DND-41 (cell line): ENCODE measurements at regions not wholly inside any gene's neighbourhood (a gene's known extent, or its start where the extent isn't known, plus 50 kb on each side); places are given as distances from the start of the nearest gene placed in this dataset.

ENCODE experiments used
- ATAC-seq: fragments of 200-7000 bp; cut with Tn5 transposase; 3 replicates; pipeline ENCODE4 v1.9.1; 2021; ENCODE audit warnings: low read depth; ENCODE audit not compliant: insufficient read depth
- DNase-seq: peaks from one replicate; pipeline ENCODE4 v3.0.0-alpha.2; 2020
- H2AFZ ChIP-seq: 2 replicates; pipeline ENCODE4 v1.6.0; 2012; ENCODE audit warnings: low read depth, low read length
- H3K27ac ChIP-seq: 2 replicates; pipeline ENCODE4 v1.5.1; 2012; ENCODE audit warnings: low read length, inconsistent platforms
- H3K27me3 ChIP-seq: fragments of 200-600 bp; sonication (generic); 2 replicates; pipeline ENCODE4 v1.6.0; 2012; ENCODE audit warnings: low read length, mild to moderate bottlenecking, inconsistent platforms; ENCODE audit not compliant: insufficient read depth, poor library complexity
- H3K36me3 ChIP-seq: 2 replicates; pipeline ENCODE4 v1.5.1; 2012; ENCODE audit warnings: low read length, inconsistent platforms; ENCODE audit not compliant: insufficient read depth
- H3K4me1 ChIP-seq: 2 replicates; pipeline ENCODE4 v1.5.1; 2012; ENCODE audit warnings: mild to moderate bottlenecking, low read length; ENCODE audit not compliant: insufficient read depth
- H3K4me2 ChIP-seq: 2 replicates; pipeline ENCODE4 v1.6.0; 2012; ENCODE audit warnings: mild to moderate bottlenecking, moderate library complexity, low read length, inconsistent platforms; ENCODE audit not compliant: insufficient read depth
- H3K4me3 ChIP-seq, 2 experiments: fragments of 200-600 bp in 1 of 2; shearing (Covaris generic) in 1 of 2; 2 replicates each; pipeline ENCODE4 v1.5.1; 2012 to 2016; ENCODE audit warnings: inconsistent platforms in 2 of 2, low read length in 2 of 2, mild to moderate bottlenecking in 2 of 2, low read depth in 1 of 2, moderate library complexity in 1 of 2
- H3K79me2 ChIP-seq: 2 replicates; pipeline ENCODE4 v1.6.0; 2012; ENCODE audit warnings: low read length, inconsistent platforms; ENCODE audit not compliant: insufficient read depth
- H3K9ac ChIP-seq: 2 replicates; pipeline ENCODE4 v1.6.0; 2012; ENCODE audit warnings: low read depth, mild to moderate bottlenecking, inconsistent platforms, low read length, moderate library complexity
- H3K9me3 ChIP-seq: 2 replicates; pipeline ENCODE4 v1.5.1; 2012; ENCODE audit warnings: low read length, moderate library complexity, mild to moderate bottlenecking, inconsistent platforms; ENCODE audit not compliant: insufficient read depth, severe bottlenecking
- H4K20me1 ChIP-seq: 2 replicates; pipeline ENCODE4 v1.6.0; 2012; ENCODE audit warnings: low read length; ENCODE audit not compliant: insufficient read depth
- EZH2 ChIP-seq: IDR thresholded peaks from 3 replicates; pipeline ENCODE4 v1.6.1; 2012; ENCODE audit warnings: borderline replicate concordance, low read depth, mild to moderate bottlenecking, moderate library complexity, low read length, inconsistent platforms; ENCODE audit not compliant: severe bottlenecking
- TF ChIP-seq, protein P1 (sequence below): IDR thresholded peaks from 2 replicates; pipeline ENCODE4 v1.5.1; 2012; ENCODE audit warnings: borderline replicate concordance, low read length, moderate library complexity, mild to moderate bottlenecking; ENCODE audit not compliant: poor library complexity, severe bottlenecking; ENCODE audit errors: extremely low read depth

DNA sequence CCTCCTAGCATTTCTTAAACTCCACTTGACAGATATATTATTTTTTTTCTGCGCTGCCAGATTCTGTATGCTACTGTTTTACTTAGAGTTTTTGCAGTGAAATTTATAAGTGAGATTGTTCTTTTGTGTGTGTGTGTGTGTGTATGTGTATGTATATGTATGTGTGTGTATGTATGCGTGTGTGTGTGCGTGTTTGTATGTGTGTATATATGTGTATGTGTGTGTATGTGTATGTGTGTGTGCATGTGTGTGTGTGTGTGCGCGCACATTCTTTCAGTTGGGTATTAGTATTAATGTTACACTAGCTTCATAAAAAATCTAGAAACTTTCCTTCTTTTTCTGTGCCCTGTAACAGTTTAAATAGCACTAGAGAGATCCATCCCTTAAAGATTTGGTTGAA is 152.6 kb upstream of the CSF3R start:
- H3K9me3 ChIP-seq: no peaks in the 10 kb centered on the region
- no peaks in the 10 kb centered on the region for H3K4me1 ChIP-seq
- no peaks in the 10 kb centered on the region for H3K79me2 ChIP-seq
- H4K20me1 ChIP-seq: no peaks in the 10 kb centered on the region
- no peak overlapping the region for H3K9ac ChIP-seq
- no peak overlapping the region for H2AFZ ChIP-seq
- no peak overlapping the region for H3K4me2 ChIP-seq
- DNase-seq: no peak
- no peak overlapping the region for H3K27ac ChIP-seq
- ATAC-seq: no peak
- peaks cover 9% of the 10 kb centered on the region for H3K27me3 ChIP-seq
- no peak overlapping the region for H3K4me3 ChIP-seq
- no peaks in the 10 kb centered on the region for H3K36me3 ChIP-seq
- TF ChIP-seq EZH2: no peak
- TF ChIP-seq, protein P1, sequence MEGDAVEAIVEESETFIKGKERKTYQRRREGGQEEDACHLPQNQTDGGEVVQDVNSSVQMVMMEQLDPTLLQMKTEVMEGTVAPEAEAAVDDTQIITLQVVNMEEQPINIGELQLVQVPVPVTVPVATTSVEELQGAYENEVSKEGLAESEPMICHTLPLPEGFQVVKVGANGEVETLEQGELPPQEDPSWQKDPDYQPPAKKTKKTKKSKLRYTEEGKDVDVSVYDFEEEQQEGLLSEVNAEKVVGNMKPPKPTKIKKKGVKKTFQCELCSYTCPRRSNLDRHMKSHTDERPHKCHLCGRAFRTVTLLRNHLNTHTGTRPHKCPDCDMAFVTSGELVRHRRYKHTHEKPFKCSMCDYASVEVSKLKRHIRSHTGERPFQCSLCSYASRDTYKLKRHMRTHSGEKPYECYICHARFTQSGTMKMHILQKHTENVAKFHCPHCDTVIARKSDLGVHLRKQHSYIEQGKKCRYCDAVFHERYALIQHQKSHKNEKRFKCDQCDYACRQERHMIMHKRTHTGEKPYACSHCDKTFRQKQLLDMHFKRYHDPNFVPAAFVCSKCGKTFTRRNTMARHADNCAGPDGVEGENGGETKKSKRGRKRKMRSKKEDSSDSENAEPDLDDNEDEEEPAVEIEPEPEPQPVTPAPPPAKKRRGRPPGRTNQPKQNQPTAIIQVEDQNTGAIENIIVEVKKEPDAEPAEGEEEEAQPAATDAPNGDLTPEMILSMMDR: no peak

DNA sequence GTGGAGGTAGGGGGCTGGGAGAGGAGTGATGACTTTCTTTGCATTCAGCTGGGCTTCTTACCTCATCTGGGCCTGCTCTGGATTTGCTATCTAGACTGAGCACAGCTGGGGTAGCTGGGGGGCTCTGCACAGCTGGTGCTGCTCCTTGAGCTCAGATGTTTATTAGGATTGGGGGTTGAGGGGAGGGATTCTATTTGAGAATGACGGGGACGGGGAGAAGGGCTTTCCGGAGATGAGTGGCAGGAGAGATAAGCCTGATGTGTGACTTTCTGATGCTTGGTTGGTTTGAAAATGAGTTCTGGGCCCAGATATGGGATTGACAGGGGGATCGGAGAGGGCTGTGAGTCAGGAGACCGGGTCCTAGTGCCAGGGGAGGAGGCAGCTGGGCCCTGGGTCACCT is 146.1 kb upstream of the CSF3R start:
- Histone ChIP-seq H3K9me3 (no peaks in the 10 kb centered on the region), H3K9ac (no peak overlapping the region), H3K4me2 (no peak overlapping the region), H3K27me3 (no peaks in the 10 kb centered on the region), H3K4me3 (no peak overlapping the region), H3K4me1 (no peaks in the 10 kb centered on the region), H4K20me1 (no peaks in the 10 kb centered on the region; the same call in 1 of the 2 replicates), H2AFZ (no peak overlapping the region), H3K27ac (no peak overlapping the region), H3K79me2 (no peaks in the 10 kb centered on the region), H3K36me3 (no peaks in the 10 kb centered on the region)
- DNase-seq: no peak
- TF ChIP-seq, protein P1: no peak
- no peak for TF ChIP-seq EZH2
- no peak for ATAC-seq

DNA sequence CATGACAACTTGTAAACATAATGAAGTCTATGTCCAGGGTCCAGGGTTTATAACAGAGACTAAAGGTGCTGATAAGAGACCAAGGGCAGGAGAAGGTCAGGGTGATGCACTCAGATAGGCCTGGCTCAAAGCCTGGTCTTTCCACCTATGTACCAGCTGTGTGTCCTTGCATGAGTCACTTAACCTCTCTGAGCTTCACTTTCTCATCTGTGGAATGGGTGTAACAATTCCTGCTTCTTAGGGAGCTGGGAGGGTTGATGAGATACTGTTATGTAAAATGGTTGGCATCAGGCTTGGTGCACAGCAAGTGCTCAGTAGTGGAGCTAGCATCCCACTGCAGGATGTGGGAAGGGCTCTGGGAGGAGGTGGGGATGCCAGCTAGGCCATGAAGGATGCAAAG is 143.7 kb upstream of the CSF3R start:
- Histone ChIP-seq H3K9me3 (no peaks in the 10 kb centered on the region), H3K4me2 (no peak overlapping the region), H3K79me2 (no peaks in the 10 kb centered on the region), H3K4me1 (no peaks in the 10 kb centered on the region), H3K27ac (no peak overlapping the region), H3K36me3 (no peaks in the 10 kb centered on the region), H4K20me1 (no peaks in the 10 kb centered on the region; the same call in 1 of the 2 replicates), H3K27me3 (peaks cover 9% of the 10 kb centered on the region), H2AFZ (no peak overlapping the region), H3K9ac (no peak overlapping the region), H3K4me3 (no peak overlapping the region)
- no peak for ATAC-seq
- TF ChIP-seq, protein P1: no peak
- no peak for TF ChIP-seq EZH2
- DNase-seq: no peak

DNA sequence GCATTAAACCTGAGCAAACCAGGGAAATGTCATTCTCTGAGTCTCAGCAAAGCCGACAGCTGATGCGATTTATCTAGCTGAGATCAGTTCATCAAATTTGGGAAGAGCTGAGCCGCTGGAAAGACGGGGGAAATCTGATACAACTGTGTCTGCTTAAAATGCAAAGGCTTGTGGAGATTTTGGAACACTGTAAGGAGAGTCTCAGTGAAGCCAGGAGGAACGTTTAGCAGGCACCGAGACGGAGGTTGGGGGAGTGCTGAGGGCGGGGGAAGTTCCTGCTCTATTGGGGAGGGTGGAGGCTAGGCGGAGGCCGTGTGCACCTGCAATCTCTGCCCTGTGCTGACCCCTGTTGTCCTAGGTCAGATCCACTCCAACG is 143.2 kb upstream of the CSF3R start:
- TF ChIP-seq, protein P1: no peak
- no peak for TF ChIP-seq EZH2
- Histone ChIP-seq H3K79me2 (no peaks in the 10 kb centered on the region), H3K4me3 (no peak overlapping the region), H3K36me3 (no peaks in the 10 kb centered on the region), H2AFZ (no peak overlapping the region), H3K9ac (no peak overlapping the region), H3K27ac (no peak overlapping the region), H3K4me1 (no peaks in the 10 kb centered on the region), H3K4me2 (no peak overlapping the region), H3K9me3 (no peaks in the 10 kb centered on the region), H4K20me1 (no peaks in the 10 kb centered on the region; the same call in 1 of the 2 replicates), H3K27me3 (peaks cover 9% of the 10 kb centered on the region)
- DNase-seq (no peak), ATAC-seq (no peak)
